ENCODE measurements at regions not wholly inside any gene's neighbourhood (a gene's known extent, or its start where the extent isn't known, plus 50 kb on each side); places are given as distances from the start of the nearest gene placed in this dataset.

GRCh38 chr11:87660926-87661660 is 514.1 kb downstream of the RAB38 start:
- no peak overlapping the region for H3K4me3 ChIP-seq (ENCODE audit: low read length)
- TF ChIP-seq, protein P1, sequence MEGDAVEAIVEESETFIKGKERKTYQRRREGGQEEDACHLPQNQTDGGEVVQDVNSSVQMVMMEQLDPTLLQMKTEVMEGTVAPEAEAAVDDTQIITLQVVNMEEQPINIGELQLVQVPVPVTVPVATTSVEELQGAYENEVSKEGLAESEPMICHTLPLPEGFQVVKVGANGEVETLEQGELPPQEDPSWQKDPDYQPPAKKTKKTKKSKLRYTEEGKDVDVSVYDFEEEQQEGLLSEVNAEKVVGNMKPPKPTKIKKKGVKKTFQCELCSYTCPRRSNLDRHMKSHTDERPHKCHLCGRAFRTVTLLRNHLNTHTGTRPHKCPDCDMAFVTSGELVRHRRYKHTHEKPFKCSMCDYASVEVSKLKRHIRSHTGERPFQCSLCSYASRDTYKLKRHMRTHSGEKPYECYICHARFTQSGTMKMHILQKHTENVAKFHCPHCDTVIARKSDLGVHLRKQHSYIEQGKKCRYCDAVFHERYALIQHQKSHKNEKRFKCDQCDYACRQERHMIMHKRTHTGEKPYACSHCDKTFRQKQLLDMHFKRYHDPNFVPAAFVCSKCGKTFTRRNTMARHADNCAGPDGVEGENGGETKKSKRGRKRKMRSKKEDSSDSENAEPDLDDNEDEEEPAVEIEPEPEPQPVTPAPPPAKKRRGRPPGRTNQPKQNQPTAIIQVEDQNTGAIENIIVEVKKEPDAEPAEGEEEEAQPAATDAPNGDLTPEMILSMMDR (IDR thresholded peaks at IDR 0.05; ENCODE audit: insufficient read depth, low read depth, low read length, missing control alignments), result no peak
- DNase-seq (ENCODE audit: low read depth), result no peak

DNA sequence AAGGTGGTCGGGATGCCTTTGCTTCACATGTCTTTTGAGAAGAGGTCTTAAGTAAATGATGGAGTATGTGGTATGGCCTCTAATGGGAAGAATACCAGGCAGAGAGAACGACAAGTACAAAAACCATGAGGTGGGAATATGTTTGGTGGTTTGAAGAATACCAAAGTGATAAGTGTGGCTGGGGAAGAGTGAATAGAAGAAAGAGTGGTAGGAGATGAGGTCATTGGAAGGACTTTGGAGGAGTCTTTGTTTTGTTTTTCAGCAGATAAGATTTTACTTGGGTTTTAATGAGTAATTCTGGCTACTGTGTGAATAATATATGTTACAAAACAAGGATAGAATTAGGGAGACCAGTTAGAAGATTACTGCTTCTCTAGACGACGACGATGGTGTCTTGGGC is 515.4 kb downstream of the RAB38 start:
- TF ChIP-seq, protein P1 (IDR thresholded peaks at IDR 0.05; ENCODE audit: insufficient read depth, low read depth, low read length, missing control alignments), result no peak
- no peak for DNase-seq (ENCODE audit: low read depth)

DNA sequence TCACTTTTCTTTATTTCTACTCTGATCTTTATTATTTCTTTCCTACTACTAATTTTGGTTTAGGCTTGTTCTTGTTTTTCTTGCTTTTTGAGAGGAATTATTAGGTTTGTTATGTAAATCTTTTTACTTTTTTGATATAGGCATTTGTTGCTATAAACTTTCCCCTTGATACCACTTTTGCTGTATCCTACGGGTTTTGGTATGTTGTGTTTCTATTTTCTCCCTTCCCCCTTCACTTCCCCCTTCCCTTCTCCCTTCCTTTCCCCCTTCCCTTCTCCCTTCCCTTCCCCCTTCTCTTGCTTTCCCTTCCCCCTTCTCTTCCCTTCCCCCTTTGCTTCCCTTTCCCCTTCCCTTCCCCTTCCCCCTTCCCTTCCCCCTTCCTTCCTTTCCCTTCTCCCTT is 529.6 kb downstream of the RAB38 start:
- DNase-seq (ENCODE audit: low read depth), result no peak
- no peak overlapping the region for H3K4me3 ChIP-seq (ENCODE audit: low read length)
- TF ChIP-seq, protein P1 (IDR thresholded peaks at IDR 0.05; ENCODE audit: insufficient read depth, low read depth, low read length, missing control alignments), result no peak

More for the DNA sequence above, 515.4 kb downstream of the RAB38 start:
- H3K4me3 ChIP-seq (ENCODE audit: low read length), result no peak overlapping the region

DNA sequence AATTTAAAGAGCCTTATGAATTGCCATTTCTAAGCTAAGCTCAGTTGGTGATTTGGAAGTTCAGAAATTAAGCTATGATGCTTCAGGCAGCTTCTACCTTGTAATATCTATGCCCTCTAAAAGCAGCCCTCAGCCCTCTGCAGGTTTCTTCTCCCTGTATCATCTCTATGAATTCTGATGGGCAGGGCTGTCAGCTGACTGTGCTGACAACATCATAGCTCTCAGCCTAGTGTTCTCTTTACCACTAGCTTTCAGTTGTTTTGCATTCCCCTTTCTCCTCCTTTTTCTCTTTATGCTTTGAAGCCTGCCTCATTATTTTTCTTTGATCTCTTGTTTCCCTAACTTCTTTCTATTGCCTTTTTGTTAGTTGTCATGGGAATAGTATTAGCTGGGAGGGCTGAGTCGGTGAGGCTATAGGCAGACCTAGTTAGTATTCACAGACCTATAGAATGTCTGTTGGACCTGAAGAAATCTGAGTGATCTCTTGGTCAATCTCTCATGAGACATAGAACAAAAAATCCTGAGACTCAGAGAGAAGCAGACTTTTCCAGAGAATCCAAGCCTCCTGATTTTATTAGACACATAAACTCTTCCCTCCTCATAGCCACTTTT is 535.4 kb downstream of the RAB38 start:
- no peak overlapping the region for H3K4me3 ChIP-seq (ENCODE audit: low read length)
- TF ChIP-seq, protein P1 (IDR thresholded peaks at IDR 0.05; ENCODE audit: insufficient read depth, low read depth, low read length, missing control alignments), result no peak
- DNase-seq (ENCODE audit: low read depth), result no peak

GRCh38 chr11:87635001-87635400 is 540.2 kb downstream of the RAB38 start:
- TF ChIP-seq, protein P1 (IDR thresholded peaks at IDR 0.05; ENCODE audit: insufficient read depth, low read depth, low read length, missing control alignments), result no peak
- DNase-seq (ENCODE audit: low read depth), result no peak
- H3K4me3 ChIP-seq (ENCODE audit: low read length), result no peak overlapping the region

DNA sequence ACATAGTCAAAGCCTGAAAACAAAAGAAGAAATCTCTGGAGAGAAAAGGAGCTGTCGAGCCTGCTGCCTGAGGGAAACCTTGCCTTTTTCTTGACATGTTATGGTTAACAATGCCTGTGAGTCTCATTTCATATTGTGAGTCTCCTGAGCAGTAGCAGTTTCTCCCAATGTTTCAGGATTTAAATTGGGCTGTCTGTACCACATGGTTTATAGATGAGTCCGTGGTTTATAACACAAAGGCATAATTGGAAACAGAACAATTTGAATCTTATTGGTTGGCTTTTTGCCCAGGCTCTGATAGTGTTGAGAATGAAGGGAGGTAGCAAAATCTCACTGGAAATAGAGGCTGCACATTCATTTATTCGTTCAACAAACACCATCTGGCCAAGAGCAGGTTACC is 540.9 kb downstream of the RAB38 start:
- DNase-seq (ENCODE audit: low read depth), result no peak
- TF ChIP-seq, protein P1 (IDR thresholded peaks at IDR 0.05; ENCODE audit: insufficient read depth, low read depth, low read length, missing control alignments), result no peak
- no peak overlapping the region for H3K4me3 ChIP-seq (ENCODE audit: low read length)
